HEK293 (cell line): ENCODE measurements at regions not wholly inside any gene's neighbourhood (a gene's known extent, or its start where the extent isn't known, plus 50 kb on each side); places are given as distances from the start of the nearest gene placed in this dataset.

Experiments used
- KLF1 ChIP-seq: fragments of 450-650 bp; formaldehyde crosslinking; IDR thresholded peaks from 2 replicates; pipeline ENCODE4 v1.5.1; 2016; ENCODE audit warnings: missing biosample characterization, missing genetic modification characterization
- KLF16 ChIP-seq: fragments of 450-650 bp; formaldehyde crosslinking; IDR thresholded peaks from 2 replicates; pipeline ENCODE4 v1.5.1; 2017; ENCODE audit warnings: missing biosample characterization, missing genetic modification characterization
- ZBTB17 ChIP-seq: fragments of 450-650 bp; formaldehyde crosslinking; IDR thresholded peaks from 2 replicates; pipeline ENCODE4 v1.5.1; 2016; ENCODE audit warnings: missing biosample characterization, missing genetic modification characterization
- ZFHX2 ChIP-seq: fragments of 450-650 bp; formaldehyde crosslinking; conservative IDR thresholded peaks from 2 replicates; pipeline ENCODE4 v1.5.1; 2016; ENCODE audit warnings: missing biosample characterization, missing genetic modification characterization
- ZNF274 ChIP-seq, 2 experiments: fragments of 200-500 bp in 1 of 2; fragments of 450-650 bp in 1 of 2; sonication (Bioruptor generic) in 1 of 2; formaldehyde crosslinking in 1 of 2; IDR thresholded peaks; 2 replicates each; pipeline versions ENCODE4 v1.5.1 to v1.6.1; 2014 to 2016; ENCODE audit warnings: borderline replicate concordance in 1 of 2, inconsistent platforms in 1 of 2, low read length in 1 of 2, missing biosample characterization in 1 of 2, missing genetic modification characterization in 1 of 2
- ZNF514 ChIP-seq: fragments of 450-650 bp; formaldehyde crosslinking; IDR thresholded peaks from 2 replicates; pipeline ENCODE4 v1.5.1; 2016; ENCODE audit warnings: missing biosample characterization, missing genetic modification characterization
- ZNF561 ChIP-seq: fragments of 450-650 bp; IDR thresholded peaks from 2 replicates; pipeline ENCODE4 v1.5.1; 2018; ENCODE audit warnings: missing biosample characterization, missing genetic modification characterization, borderline replicate concordance
- ZNF670 ChIP-seq: fragments of 450-650 bp; formaldehyde crosslinking; IDR thresholded peaks from 2 replicates; pipeline ENCODE4 v1.5.1; 2016; ENCODE audit warnings: missing biosample characterization, missing genetic modification characterization, low read depth
- ZSCAN30 ChIP-seq: fragments of 450-650 bp; IDR thresholded peaks from 2 replicates; pipeline ENCODE4 v1.5.1; 2018; ENCODE audit warnings: missing biosample characterization, mild to moderate bottlenecking, missing genetic modification characterization, moderate library complexity
- TF ChIP-seq, protein P1 (sequence below): fragments of 450-650 bp; formaldehyde crosslinking; IDR thresholded peaks from 2 replicates; pipeline ENCODE4 v1.5.1; 2016; ENCODE audit warnings: missing biosample characterization, missing genetic modification characterization
- TF ChIP-seq, protein P2 (sequence below): fragments of 450-650 bp; formaldehyde crosslinking; IDR thresholded peaks from 2 replicates; pipeline ENCODE4 v1.5.1; 2016; ENCODE audit warnings: missing biosample characterization, missing genetic modification characterization, low read depth
- TF ChIP-seq, protein P3 (sequence below): fragments of 450-650 bp; formaldehyde crosslinking; IDR thresholded peaks from 2 replicates; pipeline ENCODE4 v1.5.1; 2016; ENCODE audit warnings: missing biosample characterization, missing genetic modification characterization

DNA sequence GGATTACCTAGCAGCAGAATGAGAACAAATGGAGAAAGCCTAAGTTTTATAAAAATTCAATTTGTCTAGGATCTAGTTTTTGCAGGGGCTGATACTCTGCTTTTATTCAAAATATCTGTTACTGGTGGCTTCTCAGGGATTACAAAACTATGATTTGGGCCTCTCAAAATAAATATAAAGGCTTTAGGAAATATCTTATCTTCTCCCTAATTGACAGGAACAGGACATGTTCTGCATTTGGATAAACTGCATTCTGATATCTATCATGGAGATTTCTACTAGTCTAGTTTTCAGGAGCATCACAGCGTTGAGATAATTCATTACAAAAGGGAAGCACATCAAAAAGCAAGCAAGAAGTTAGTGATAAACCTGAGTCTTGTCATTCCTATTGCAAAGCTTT, 127.1 kb upstream of the ITGA1 start:
- TF ChIP-seq, protein P1, sequence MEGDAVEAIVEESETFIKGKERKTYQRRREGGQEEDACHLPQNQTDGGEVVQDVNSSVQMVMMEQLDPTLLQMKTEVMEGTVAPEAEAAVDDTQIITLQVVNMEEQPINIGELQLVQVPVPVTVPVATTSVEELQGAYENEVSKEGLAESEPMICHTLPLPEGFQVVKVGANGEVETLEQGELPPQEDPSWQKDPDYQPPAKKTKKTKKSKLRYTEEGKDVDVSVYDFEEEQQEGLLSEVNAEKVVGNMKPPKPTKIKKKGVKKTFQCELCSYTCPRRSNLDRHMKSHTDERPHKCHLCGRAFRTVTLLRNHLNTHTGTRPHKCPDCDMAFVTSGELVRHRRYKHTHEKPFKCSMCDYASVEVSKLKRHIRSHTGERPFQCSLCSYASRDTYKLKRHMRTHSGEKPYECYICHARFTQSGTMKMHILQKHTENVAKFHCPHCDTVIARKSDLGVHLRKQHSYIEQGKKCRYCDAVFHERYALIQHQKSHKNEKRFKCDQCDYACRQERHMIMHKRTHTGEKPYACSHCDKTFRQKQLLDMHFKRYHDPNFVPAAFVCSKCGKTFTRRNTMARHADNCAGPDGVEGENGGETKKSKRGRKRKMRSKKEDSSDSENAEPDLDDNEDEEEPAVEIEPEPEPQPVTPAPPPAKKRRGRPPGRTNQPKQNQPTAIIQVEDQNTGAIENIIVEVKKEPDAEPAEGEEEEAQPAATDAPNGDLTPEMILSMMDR (tag by site-specific recombination), result no peak
- TF ChIP-seq ZNF670 (tag by site-specific recombination) (no peak), ZNF274 (IDR thresholded peaks at IDR 0.05; ENCODE audit: low read length) (no peak), ZNF274 (tag by site-specific recombination; IDR thresholded peaks at IDR 0.05; ENCODE audit: borderline replicate concordance) (no peak), ZSCAN30 (no peak), KLF1 (tag by site-specific recombination) (no peak), ZBTB17 (tag by site-specific recombination) (no peak), ZNF514 (no peak), ZFHX2 (no peak), KLF16 (tag by site-specific recombination) (no peak), ZNF561 (tag by site-specific recombination) (no peak)
- TF ChIP-seq, protein P2, sequence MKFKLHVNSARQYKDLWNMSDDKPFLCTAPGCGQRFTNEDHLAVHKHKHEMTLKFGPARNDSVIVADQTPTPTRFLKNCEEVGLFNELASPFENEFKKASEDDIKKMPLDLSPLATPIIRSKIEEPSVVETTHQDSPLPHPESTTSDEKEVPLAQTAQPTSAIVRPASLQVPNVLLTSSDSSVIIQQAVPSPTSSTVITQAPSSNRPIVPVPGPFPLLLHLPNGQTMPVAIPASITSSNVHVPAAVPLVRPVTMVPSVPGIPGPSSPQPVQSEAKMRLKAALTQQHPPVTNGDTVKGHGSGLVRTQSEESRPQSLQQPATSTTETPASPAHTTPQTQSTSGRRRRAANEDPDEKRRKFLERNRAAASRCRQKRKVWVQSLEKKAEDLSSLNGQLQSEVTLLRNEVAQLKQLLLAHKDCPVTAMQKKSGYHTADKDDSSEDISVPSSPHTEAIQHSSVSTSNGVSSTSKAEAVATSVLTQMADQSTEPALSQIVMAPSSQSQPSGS (tag by site-specific recombination), result no peak
- TF ChIP-seq, protein P3, sequence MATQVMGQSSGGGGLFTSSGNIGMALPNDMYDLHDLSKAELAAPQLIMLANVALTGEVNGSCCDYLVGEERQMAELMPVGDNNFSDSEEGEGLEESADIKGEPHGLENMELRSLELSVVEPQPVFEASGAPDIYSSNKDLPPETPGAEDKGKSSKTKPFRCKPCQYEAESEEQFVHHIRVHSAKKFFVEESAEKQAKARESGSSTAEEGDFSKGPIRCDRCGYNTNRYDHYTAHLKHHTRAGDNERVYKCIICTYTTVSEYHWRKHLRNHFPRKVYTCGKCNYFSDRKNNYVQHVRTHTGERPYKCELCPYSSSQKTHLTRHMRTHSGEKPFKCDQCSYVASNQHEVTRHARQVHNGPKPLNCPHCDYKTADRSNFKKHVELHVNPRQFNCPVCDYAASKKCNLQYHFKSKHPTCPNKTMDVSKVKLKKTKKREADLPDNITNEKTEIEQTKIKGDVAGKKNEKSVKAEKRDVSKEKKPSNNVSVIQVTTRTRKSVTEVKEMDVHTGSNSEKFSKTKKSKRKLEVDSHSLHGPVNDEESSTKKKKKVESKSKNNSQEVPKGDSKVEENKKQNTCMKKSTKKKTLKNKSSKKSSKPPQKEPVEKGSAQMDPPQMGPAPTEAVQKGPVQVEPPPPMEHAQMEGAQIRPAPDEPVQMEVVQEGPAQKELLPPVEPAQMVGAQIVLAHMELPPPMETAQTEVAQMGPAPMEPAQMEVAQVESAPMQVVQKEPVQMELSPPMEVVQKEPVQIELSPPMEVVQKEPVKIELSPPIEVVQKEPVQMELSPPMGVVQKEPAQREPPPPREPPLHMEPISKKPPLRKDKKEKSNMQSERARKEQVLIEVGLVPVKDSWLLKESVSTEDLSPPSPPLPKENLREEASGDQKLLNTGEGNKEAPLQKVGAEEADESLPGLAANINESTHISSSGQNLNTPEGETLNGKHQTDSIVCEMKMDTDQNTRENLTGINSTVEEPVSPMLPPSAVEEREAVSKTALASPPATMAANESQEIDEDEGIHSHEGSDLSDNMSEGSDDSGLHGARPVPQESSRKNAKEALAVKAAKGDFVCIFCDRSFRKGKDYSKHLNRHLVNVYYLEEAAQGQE (tag by site-specific recombination), result no peak
